ENCODE measurements at regions not wholly inside any gene's neighbourhood (a gene's known extent, or its start where the extent isn't known, plus 50 kb on each side); places are given as distances from the start of the nearest gene placed in this dataset.

GRCh38 chr18:55950379-55951166, 362.6 kb upstream of the TCF4 start:
- no peak for DNase-seq (ENCODE audit: low spot score)
- in situ Hi-C loops (cut with MboI; ENCODE audit: low pct_unique_long_range_greater_than_20kb, low sequenced_read_pairs, unreplicated experiment): no loop called here
- TF ChIP-seq CTCF (IDR thresholded peaks at IDR 0.05; ENCODE audit: extremely low read depth, insufficient read depth, missing control alignments): no peak

DNA sequence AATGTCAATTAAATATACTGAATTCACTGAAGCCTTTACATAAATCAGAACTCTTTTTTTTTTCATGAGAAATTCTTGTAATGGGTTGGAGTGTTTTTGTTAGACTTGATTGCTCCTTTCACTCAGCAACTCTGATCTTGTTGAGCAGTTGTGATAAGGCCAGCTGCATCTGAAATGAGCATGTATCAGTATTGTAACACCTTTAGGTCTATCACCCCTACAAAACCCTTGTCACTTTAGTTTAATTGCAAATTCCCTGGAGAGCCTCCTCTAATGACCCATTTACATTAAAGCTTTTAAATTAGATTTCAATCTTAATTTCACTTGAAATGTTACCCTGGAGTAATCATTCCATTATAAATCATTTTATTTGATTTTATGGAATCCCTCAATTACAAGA, 346.8 kb upstream of the TCF4 start:
- no peak for TF ChIP-seq CTCF (IDR thresholded peaks at IDR 0.05; ENCODE audit: extremely low read depth, insufficient read depth, missing control alignments)
- in situ Hi-C loops (cut with MboI; ENCODE audit: low pct_unique_long_range_greater_than_20kb, low sequenced_read_pairs, unreplicated experiment): no loop called here
- DNase-seq (ENCODE audit: low spot score): no peak

- no peak for DNase-seq (ENCODE audit: low spot score)
- in situ Hi-C loops (cut with MboI; ENCODE audit: low pct_unique_long_range_greater_than_20kb, low sequenced_read_pairs, unreplicated experiment): no loop called here
- TF ChIP-seq CTCF (IDR thresholded peaks at IDR 0.05; ENCODE audit: extremely low read depth, insufficient read depth, missing control alignments): no peak
These were observed 344.7 kb upstream of the TCF4 start for GRCh38 chr18:55932675-55933074.

DNA sequence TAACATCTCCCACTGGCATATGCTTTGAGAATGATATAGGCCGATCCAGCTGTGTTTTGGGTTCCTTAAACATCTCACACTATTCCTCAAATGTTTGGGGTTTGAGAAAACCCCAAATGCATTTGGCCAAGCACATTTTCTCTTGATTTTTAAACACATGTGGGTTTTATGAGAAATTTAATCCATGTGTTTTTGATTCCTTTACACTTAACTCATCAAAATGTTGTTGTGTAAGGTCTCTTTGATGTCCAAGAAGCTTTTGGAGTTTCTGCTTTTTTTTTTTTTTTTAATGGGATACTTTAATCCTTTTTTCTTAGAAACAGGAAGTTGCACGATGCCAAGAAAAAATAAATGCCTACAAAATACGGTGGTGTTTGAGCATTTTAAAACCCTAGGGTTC, 339.8 kb upstream of the TCF4 start:
- no peak for TF ChIP-seq CTCF (IDR thresholded peaks at IDR 0.05; ENCODE audit: extremely low read depth, insufficient read depth, missing control alignments)
- no peak for DNase-seq (ENCODE audit: low spot score)
- in situ Hi-C loops (cut with MboI; ENCODE audit: low pct_unique_long_range_greater_than_20kb, low sequenced_read_pairs, unreplicated experiment): no loop called here

DNA sequence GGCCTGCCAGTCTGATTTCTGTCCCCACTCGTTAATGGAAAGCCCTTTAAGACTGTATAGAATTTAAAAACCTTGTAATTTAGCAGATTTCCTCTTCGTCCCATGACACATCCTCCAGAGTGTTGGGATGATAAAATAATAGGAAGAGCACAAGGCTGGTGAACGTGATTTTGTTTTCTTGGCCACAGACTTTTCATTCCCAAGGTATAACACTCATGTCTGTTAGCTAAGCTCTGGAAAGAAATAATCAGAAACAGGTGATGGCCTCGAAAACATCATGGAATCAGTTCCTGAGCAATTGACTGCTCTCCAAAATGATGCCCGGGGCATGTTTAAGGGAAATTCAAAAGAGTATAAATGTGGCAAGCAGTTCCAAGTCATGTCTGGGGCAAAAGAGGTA, 337.8 kb upstream of the TCF4 start:
- no peak for TF ChIP-seq CTCF (IDR thresholded peaks at IDR 0.05; ENCODE audit: extremely low read depth, insufficient read depth, missing control alignments)
- no peak for DNase-seq (ENCODE audit: low spot score)
- in situ Hi-C loops (cut with MboI; ENCODE audit: low pct_unique_long_range_greater_than_20kb, low sequenced_read_pairs, unreplicated experiment): no loop called here

DNA sequence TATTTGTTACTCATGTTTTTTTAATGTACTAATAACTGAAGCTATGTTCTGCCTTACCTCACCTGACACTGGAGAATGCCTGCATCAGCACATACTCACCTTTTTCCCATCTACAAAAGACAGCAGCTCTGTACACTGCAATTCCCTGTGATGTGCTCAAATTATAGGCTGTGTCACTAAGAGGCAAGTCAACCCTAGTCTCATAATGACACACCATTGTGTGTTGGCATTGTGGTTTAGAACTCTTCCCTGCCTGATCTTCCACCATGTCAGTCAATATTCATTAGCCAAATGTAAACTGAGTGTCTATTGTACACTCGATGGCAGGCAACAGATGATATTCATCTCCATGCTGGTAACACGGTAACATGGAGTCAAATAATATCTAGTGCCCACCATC, 332.1 kb upstream of the TCF4 start:
- no peak for TF ChIP-seq CTCF (IDR thresholded peaks at IDR 0.05; ENCODE audit: extremely low read depth, insufficient read depth, missing control alignments)
- in situ Hi-C loops (cut with MboI; ENCODE audit: low pct_unique_long_range_greater_than_20kb, low sequenced_read_pairs, unreplicated experiment): no loop called here
- DNase-seq (ENCODE audit: low spot score): no peak
